Stimulated activated naive CD8-positive, alpha-beta T cell treated with anti-CD3 and anti-CD28 coated beads, Interleukin-15, Interleukin-2, amounts not matched to agents 100 U/mL and 50 U/mL, for 24 hours (primary cell): ENCODE measurements at regions not wholly inside any gene's neighbourhood (a gene's known extent, or its start where the extent isn't known, plus 50 kb on each side); places are given as distances from the start of the nearest gene placed in this dataset.

Experiments
- ATAC-seq: fragments of 150-1000 bp; cut with Tn5 transposase; one replicate; pipeline ENCODE4 v1.10.0; 2021
- DNase-seq: peaks from one replicate; pipeline ENCODE4 v3.0.0; 2021

DNA sequence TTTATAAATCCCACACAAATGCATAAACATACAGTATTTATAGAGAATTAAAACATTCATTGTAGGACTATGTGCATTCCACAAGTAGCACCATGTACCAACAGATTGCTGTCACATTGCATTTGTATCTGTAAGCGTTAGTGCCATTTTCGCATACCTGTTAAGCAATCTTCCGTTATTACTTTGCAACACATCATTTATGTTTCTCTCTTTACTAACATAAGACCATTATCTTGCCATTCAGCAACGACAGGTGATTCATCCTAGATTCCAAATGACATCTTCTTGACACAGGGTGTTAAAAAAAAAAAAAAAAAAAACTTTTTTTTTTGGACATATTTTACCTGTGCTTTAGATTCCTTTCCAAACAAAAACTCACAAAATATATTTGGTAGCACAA lies 511.8 kb downstream of the ELAVL2 start:
- ATAC-seq = no peak

DNA sequence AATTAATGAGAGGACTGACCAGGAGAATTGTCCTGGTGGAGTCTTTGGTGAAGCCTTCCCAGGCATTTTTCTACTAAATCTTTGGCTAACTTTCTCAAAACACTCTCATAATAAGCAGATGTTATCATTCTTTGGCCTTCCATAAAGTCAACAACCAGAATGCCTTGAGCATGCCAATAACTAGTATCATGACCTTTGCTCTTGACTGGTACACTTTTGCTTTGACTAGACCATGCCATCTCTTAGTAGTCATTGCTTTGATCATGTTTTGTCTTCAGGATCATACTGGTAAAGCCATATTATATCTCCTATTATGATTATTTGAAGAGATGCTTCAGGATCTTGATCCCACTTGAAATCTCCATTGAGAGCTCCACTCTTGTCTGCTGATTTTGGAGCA lies 506.9 kb downstream of the ELAVL2 start:
- DNase-seq (no peak), ATAC-seq (no peak)

More for the DNA sequence above, 511.8 kb downstream of the ELAVL2 start:
- DNase-seq = no peak

DNA sequence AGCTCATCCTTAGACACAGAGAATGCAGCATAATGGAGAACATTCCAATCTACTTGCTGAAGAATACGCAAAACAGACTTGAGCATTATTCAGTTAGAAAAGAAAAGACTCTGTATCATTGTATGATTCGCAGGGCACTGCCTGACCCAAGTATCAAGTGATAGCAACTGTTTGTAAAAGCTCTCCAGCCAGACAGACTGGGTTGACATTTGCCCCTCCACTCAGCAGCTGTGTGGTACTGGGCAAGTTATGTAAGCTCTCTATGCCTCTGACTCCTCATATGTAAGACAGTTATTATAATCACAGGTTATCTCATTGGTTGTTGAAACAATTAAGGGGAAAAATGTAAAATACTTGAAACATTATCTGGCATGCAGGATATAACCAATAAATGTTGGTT lies 505.0 kb downstream of the ELAVL2 start:
- ATAC-seq (no peak), DNase-seq (no peak)

DNA sequence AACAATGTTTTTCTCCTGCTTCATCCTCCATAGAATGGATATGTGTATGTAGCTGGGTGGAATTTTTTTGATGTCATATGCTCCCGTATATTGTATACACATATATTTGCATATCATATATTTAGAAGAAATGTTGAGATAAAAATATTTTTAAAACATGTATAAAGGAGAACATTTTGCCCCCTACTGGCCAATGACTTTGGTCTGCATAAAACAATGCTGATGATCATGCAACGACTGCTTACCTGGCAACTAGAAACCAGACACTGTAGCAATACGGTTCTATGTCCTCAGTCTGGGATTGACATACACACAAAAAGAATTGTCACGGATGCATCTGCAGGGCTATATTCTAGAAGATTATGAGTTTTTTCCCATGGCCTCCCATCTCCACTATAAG lies 503.6 kb downstream of the ELAVL2 start:
- DNase-seq = no peak
- ATAC-seq = no peak

DNA sequence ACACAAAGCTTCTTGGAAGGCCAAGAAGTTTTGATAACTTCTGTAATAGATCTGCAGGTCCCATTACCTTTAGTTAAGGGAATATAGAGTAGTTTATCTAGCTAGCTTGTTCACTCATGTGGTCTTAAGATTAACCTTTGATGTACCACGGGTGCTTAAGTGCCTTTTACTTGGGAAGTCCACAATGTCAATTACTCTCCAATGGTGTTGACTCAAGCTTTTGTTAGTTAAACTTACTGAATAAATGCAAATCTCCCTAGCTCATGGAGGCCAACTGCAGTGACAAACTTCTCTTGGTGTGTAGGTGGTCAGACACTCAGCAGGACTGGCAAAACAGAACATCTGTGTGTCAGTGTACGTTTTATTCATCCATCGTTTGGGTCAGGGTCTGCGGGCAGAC lies 501.5 kb downstream of the ELAVL2 start:
- no peak for ATAC-seq
- no peak for DNase-seq

DNA sequence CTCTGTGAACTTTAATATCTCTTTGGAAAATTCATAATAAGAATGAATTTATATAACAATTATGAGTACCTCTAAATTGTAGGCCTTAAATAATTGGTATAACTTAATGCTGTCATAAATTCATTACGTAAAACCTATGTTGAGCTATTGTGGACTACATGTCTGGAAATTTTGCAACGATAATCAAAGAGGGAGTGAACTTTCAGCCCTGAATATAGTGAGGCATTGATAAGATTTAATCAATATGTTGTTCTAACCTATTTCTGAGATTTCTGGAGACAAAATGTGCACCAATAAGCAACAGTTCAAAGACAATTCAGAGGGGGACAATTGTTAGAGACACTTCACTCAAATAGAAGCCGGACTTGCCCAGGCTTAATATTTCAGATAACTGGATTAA lies 499.4 kb downstream of the ELAVL2 start:
- ATAC-seq = no peak

DNA sequence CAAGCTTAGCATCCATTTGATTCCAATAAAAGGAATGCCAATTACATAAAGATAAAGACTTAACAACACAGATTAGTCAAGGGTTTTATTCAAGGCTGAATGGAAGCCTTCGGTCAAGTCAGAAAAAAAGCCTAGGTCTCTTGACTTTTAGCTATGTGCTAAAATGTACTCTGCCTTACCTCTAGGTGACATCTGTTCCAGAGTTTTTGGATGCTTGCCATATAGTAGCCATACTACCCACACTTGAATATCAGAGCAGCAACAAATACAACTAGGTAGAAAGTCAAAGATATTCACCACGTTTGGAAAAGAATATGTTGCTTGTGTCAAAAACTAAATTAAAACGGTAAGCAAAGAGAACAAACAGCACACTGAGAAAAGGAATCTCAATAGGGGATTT lies 484.7 kb downstream of the ELAVL2 start:
- no peak for DNase-seq
- no peak for ATAC-seq

More for the DNA sequence above, 499.4 kb downstream of the ELAVL2 start:
- DNase-seq = no peak

DNA sequence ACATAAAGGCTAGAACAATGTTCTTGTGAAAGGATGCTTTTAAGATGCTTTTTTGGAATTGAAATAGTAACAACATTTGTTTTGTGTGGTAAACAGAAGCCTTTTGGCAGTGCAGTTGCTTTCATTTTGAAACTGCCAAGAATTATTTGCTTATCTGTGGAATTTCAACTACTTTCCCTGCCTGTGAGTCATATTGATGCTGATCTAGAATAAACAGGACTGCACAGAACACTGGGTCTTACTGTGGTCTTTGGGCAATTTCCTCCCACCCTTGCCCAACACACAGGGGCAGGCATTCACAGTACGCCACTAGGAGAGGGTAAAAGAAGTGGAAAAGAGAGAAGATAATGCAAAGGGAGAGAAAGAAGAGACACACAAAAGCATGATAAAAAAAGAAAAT lies 483.7 kb downstream of the ELAVL2 start:
- ATAC-seq = no peak
- DNase-seq = no peak

DNA sequence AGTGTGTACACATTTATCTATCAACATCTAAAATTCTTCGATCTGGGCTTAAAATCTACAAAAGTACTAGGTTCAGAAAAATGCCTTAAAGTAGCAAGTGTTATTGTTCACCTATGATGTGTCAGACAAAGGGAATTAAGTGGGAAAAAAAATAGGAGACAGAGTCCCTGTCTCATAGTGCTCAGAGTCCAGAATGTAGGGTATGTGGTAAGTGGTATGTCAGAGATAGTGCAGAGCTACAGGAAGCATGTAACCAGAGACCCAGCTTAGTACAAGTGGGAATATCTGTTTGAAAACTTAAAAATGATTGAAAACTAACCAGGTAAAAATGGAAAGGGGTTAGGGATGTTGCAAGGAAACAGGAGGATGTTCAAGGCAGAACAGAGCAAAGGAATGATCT lies 482.8 kb downstream of the ELAVL2 start:
- DNase-seq = no peak

DNA sequence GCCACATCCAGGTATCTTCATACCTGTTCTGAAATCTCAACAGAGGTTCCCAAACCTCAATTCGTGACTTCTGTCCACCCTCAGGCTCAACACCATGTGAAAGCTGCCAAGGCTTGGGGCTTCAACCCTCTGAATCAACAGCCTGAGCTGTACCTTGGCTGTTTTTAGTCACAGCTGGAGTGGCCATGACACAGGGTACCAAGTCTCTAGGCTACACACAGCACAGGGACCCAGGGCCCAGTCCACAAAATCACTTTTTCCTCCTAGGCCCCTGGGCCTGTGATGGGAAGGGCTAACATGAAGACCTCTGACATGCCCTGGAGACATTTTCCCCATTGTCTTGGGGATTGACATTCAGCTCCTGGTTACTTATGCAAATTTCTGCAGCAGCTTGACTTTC lies 464.9 kb downstream of the ELAVL2 start:
- ATAC-seq (no peak), DNase-seq (no peak)

More for the DNA sequence above, 482.8 kb downstream of the ELAVL2 start:
- ATAC-seq = no peak

DNA sequence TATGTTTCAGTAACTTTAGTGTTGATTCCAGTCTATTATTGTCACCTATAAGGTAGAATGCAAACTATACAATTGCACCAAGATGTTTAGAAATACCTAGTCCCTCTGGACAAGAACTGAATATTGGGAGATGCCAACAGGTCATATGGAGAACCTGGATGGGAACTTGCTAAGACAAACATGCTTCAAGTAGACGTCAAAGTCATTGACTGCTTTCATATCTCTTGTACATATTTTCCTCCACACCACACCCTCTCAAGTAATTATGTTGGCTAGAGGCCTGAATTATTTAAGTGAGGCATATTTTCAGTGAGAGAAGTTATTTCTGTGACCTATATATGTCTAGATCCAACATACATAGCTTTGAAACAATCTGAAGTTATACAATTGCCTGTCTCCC lies 453.3 kb downstream of the ELAVL2 start:
- DNase-seq = no peak
- no peak for ATAC-seq

DNA sequence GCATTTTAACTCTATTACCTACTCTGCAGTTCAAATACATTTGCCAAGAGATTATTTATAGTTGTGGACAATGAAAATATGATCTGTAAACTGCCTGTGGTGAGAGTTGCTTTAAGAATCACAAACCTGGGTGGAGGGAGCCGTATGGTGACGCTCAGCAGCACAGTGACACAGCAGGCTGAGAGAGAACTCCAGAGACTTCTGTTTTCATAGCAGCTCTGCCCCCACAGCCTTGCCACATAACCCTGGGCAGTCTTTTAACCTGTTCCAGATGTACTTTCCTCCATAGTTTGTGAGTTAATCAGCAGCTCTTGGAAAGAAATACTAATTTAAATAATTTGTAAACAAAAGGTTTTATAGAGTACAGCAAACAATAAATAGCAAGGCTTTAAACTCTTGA lies 450.5 kb downstream of the ELAVL2 start:
- ATAC-seq (no peak), DNase-seq (no peak)

DNA sequence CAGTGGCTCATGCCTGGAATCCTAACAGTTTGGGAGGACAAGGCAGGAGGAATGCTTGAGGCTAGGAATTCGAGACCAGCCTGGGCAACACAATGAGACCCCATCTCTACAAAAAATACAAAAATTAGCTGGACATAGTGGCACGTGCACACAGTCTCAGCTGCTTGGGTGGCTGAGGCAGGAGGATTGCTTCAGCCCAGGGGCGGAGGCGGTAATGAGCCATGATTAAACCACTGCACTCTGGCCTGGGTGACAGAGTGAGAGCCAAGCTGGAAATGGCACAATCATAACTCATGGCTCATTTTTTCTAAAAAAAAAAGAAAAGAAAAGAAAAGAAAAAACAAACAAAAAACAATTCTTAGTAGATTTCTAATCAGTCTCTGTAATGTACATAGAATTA lies 446.2 kb downstream of the ELAVL2 start:
- DNase-seq = no peak
- no peak for ATAC-seq

DNA sequence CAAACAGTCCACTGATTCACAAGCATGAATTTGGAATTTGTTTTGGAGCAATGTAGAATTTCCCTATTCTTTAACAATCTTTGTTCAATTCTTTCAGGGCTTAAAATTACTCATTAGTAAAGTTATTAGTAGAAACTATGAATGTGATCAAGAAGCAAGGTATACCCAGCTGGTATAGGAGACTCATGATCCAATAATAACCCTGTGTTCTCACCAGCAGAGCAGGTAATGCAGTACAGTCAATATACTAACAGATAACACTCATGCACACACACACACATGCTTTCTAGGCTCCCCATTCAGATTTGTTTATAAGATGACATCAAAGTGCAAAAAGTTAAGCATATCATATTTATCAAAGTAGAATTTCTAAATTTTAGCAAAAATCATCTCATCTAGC lies 445.2 kb downstream of the ELAVL2 start:
- ATAC-seq (no peak), DNase-seq (no peak)

DNA sequence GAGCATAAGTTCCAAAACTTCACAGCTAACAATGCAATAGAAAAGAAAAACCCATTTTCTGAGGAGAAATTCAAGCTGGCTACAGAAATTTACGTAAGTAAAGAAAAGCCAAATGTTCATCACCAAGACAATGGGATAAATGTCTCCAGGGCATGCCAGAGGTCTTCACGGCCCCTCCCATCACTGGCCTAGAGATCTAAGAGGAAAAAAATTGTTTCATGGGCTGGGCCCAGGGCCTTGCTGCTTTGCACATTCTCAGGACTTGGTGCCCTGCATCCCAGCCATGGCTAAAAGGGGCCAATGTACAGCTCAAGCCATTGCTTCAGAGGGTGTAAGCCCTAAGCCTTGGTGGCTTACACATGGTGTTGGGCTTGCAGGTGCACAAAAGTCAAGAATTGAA lies 443.6 kb downstream of the ELAVL2 start:
- DNase-seq = no peak

DNA sequence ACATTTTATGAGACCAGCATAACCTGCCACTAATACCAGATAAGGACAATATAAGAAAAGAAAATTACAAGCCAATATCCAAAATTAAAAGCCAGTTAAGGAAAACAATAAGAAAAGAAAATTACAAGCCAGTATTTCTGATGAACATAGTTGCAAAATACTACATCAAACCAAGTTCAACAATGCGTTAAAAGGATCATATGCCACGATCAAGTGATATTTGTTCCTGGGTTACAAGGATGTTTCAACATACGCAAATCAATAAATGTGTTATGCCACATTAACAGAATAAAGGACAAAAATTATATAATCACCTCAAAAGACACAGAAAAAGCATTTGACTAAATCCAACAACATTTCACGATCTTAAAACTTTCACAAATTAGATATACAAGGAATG lies 431.9 kb downstream of the ELAVL2 start:
- no peak for DNase-seq
- ATAC-seq = no peak

More for the DNA sequence above, 443.6 kb downstream of the ELAVL2 start:
- ATAC-seq = no peak

DNA sequence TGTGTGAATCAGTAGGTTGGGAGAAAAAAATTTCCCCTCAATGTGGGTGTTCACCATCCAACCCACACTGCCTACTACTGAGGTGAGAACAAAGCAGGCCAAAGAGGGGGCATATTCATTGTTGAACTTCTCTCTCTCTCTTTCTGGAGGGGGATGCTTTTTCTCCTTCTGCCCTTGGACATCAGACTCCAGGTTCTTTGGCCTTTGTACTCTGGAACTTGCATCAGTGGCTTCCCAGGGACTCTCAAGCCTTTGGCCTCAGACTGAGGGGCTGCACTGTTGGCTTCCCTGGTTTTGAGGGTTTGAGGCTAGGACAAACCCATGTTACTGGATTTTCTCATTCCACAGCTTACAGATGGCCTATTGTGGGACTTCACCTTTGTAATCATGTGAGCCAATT lies 417.2 kb downstream of the ELAVL2 start:
- DNase-seq = no peak
- no peak for ATAC-seq

DNA sequence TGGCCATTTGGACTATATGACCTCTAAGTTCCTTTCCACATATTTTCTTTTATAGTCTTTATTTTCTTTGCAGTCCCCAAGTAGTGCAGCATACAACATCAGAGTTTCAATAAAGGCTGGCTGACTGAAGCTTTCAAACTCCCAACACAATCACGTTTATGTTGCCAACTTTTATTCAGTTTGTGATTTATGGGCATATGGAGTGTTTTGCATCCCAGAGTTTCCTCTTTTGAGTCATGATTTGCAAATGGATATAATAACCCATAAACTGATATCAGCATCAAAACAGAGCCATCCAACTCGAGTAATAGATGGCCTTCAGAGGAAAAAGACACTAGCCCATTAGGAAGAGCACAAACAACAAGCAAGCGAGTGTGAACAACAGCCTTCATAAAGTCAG lies 414.0 kb downstream of the ELAVL2 start:
- no peak for ATAC-seq

DNA sequence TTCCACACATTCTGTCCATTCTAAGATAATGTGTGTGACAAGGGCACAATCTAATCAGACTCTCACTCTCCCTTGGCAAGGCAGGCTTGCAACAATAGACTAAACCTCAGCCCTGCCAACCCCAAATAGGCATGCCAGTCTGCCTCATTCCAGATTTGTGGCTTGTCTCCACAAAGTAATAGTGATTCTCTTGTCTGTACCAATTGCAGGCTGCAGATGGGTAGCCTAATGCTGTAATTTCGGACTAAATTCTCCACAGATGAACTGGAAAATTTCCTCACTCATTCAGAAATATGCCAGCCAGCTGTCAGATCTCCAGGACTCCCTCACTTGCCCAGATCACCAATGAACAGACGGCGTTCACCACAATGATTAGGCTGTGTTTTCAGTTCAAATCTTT lies 413.6 kb downstream of the ELAVL2 start:
- no peak for ATAC-seq
- DNase-seq = no peak

More for the DNA sequence above, 414.0 kb downstream of the ELAVL2 start:
- DNase-seq = no peak

DNA sequence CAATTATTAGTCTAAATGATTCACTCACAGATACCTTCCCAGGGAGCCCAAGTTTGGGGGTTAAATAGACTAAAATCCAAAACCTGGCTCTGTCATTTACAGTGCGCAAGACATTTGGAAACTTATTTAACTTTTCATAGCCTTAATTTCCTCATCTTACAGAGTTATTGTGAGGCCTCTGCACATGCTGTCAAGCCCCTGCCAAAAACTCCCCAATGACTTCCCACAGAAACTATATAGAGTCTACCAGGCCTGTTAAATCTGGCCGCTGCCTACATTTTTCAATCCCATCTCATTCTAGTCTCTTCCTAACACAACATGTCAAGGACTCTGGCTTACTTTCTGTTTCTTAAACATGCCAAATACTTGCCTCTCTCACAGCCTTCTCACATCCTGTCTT lies 412.5 kb downstream of the ELAVL2 start:
- DNase-seq (no peak), ATAC-seq (no peak)

DNA sequence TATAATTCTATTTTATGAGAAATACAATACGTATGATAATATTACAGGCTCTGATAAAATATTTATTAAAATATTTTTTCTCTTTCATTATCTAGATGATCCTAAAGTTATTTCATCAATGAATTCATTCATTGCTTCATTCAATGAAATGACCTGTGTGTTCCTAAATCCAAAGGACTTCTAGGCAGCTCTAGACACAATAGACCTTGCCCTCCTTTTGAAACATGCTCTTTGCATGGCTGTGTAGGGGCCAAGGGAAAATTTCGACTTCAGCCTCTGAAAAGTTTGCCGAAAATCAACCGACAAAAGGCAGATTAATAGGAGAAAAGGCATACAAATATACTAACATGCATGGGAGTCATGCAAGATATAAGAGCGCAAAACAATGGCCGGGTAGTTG lies 402.0 kb downstream of the ELAVL2 start:
- DNase-seq = no peak
- ATAC-seq = no peak

DNA sequence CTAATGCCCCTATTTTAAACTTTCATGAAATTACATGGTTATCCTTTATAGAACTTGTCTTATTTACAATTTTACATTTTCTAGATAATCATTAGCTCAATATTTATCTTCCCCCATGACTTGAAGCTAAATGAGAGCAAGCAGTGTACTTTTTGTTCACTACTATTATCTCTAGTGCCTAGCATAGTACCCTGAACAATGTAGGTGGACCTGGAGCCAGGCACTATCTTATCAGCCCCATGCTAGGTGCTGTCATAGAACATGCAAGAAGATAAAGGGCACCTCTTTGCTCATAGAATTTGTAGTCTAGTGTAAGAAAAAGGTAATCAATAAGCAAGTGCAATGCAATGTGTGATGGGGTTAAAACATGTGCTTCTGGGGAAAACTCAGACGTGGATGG lies 399.9 kb downstream of the ELAVL2 start:
- ATAC-seq (no peak), DNase-seq (no peak)

DNA sequence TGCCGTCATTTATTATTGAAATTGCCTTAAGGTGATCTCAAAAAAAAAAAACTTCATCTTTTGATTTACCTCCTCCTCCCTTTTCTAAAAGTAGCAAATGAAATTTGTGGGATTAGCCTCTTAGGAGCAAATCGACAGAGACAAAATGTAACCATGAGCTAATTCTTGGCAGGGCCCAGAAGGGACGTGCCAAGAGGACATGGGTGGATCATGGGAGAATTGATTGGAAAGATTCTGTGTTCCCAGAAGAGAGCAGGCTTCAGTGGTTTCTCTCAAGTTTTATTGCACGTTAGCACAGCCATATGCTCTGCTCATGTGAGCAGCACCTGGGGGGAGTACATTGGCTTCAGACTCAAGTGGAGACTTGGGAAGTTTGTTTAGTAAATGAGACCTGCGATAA lies 394.6 kb downstream of the ELAVL2 start:
- DNase-seq (no peak), ATAC-seq (no peak)

DNA sequence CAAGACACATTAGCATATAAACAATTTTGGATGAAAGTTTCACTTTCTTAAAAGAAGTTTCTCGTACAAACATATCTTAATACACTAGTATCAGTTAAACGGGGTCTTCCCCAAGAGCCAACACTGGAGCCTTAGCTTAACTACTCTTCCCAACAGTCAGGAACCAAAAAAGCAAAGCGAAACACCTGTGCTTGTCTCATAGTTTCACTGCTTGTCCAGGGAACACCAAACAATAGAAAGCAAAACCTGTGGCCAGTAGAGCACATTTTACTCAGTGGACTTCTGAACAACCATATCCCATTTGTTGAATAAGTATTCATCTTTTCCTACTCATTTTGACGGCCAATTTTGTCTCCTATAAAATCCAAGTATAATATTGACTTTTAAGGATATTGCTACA lies 391.4 kb downstream of the ELAVL2 start:
- ATAC-seq = no peak
- no peak for DNase-seq

DNA sequence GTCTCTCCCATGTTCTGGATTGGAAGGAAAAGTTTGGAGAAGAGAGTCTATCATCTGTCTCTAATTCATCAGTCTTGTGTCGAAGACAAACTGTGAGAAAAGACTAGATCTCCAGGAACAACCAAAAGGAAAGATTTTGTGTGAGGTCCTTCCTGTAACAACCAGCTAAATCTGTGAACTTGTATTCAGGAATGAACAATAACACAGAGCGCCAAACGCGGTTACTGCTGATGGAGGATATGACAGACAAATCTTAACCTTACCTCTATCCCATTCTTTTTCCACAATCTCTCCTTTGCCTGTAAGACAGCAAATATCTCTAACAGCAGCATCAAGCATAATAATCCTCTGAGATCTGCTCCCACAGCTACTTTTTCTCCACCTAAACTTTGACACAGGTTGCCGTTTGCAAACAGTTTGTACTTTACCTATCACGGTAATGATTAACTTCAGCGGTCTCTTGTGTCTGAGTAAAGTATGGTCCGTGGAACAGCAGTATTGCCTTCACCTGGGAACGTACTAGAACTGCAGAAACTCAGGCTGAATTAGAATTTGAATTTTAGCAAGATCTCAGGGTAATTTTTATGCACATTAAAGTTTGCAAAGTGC lies 387.6 kb downstream of the ELAVL2 start:
- ATAC-seq (no peak), DNase-seq (no peak)
